ENCODE measurements at regions not wholly inside any gene's neighbourhood (a gene's known extent, or its start where the extent isn't known, plus 50 kb on each side); places are given as distances from the start of the nearest gene placed in this dataset.

GRCh38 chr9:108680946-108681345 is 174.8 kb downstream of the ACTL7B start:
- DNase-seq (ENCODE audit: low read depth, low spot score) = no peak

DNA sequence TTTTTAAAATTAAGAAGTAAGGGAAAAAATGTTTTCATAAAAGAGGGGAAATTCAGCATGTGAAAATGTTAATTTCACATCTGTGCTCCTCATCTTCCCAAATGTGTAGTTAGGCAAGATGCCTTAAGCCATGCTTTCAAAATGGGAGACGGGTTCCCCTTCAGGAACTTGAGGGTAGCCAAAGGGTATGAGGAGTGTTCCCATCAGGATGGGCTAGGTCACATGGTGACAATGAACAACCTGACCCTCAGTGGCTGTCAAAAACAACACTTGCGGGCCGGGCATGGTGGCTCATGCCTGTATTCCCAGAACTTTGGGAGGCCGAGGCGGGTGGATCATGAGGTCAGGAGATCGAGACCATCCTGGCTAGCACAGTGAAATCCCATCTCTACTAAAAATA is 178.0 kb downstream of the ACTL7B start:
- DNase-seq (ENCODE audit: low read depth, low spot score) = no peak

- no peak for DNase-seq (ENCODE audit: low read depth, low spot score)
Observed at GRCh38 chr9:108676355-108676754, 179.4 kb downstream of the ACTL7B start.

DNA sequence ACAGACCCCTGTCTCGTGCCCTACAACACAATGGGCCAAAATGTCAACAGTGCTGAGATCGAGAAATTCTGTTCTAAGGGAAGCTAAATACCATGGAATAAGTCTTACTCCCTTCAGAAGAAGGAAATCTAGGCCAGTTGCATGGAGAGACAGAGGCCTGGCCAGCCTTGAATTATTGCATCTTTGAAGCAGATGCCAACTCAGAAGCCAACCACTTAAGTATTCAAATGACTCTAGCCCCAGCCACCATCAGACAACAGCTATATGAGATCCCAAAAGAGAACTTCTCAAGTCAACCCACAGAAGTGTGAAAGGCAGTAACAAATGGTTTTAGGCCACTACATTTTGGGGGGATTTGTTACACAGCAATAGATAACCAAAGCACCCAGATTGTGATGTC is 180.1 kb downstream of the ACTL7B start:
- DNase-seq (ENCODE audit: low read depth, low spot score) = no peak

DNA sequence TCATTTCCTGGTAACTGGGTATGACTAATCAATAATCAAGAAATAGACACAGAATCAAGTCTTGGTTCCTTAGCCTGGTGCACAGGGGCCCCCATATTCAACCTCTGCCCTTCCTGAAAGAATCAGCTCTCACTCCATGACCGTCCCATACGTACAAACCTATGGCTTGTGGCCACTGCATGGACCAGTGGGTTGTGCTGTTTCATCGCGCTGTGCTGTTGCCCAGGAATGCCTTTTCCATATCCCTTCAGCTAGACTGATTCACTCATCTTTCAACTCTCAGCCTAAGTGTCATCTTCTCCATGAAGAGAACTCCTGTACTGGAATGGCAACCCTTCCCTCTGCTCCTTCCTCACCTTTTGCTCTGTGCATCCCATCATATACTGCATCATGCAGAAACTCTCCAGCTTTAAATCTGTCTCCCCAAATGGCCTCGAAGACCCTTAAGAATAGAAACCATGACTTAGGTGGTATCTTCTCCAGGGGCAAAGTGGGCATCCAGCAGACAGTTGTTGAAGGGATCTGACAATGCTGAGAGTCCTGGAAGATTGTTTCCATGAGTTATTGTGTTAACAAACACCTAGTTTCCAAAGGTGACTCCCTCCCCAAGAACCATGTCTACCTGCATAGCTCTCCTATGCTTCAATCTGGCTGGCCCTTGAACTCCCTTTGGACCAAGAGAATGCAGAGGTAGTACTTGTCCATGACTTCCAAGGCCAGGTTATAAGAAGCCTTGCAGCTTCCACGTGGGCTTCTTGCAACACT is 180.8 kb downstream of the ACTL7B start:
- DNase-seq (ENCODE audit: low read depth, low spot score) = no peak

DNA sequence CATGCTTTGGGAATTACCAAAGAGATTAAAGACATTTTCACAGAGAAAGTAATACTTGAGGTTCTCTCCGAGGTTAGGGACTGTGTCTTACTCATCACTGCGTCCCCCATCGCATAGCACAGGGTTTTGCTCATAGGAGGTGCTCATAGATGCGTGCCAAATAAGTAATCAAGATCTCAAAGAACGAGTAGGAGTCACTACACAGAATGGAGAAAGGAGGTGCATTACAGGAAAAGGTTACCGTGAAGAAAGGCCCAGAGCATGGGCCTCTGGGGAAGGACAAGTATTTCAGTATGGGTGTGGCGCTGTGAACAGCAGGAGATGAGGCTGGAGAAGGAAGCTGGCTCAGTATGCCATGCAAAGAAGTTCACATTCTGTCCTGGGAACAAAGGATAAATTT is 182.4 kb downstream of the ACTL7B start:
- no peak for DNase-seq (ENCODE audit: low read depth, low spot score)

DNA sequence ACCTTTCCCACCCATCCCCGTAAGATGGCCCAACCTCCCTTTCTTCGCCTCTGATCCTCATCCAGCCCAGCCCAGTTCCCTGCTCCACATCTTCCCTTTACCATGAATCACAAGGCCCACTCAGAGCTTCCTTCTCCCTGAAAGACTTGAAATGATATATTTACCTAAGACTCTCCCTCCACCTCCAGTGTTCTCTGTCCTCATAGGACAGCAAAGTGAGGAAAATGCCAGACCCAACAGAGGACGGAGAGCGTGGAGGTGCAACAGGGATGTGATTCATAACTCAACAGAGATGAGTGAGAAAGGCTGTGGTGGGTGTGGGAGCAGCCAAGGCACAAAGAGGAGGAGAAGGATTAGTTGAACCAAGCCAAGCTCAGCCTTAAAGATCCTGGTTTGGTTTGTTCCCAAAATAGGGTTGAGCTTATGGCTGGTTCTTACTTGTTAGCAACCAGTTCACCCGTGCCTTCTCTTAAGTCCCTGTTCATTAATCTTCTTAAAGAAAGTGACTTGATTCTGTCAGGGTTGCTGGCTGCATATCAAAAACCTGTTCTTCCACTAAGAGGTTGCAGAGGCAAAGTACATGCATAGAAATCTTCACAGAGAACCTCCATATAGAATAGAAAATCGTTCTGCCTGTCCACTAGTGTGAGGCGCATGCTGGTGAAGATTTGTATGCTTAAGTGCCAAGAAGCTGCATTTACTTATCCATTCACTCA is 183.2 kb downstream of the ACTL7B start:
- no peak for DNase-seq (ENCODE audit: low read depth, low spot score)

GRCh38 chr9:108671794-108672193 is 184.0 kb downstream of the ACTL7B start:
- DNase-seq (ENCODE audit: low read depth, low spot score) = no peak

- no peak for DNase-seq (ENCODE audit: low read depth, low spot score)
Observed at GRCh38 chr9:108671176-108671575, 184.6 kb downstream of the ACTL7B start.

DNA sequence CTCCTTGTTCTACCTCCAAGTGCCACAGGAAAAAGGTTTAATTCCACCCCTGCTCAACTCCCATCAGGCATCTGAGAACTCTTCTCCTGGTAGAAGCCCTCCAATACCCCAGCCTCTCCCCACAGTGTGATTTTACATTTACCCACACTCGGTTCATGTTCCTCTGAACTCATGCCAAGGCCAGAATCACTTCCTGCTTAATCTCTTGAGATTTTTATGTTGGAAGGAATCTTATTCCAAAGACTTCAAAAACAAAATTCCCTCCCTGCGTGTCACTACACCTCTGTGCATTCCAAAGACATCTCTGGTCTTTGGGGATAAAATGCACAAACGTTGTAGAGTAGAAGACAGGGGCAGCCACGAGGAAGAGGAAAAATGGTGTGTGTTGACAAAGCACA is 186.8 kb downstream of the ACTL7B start:
- DNase-seq (ENCODE audit: low read depth, low spot score) = no peak

GRCh38 chr9:108668191-108668937 is 187.4 kb downstream of the ACTL7B start:
- no peak for DNase-seq (ENCODE audit: low read depth, low spot score)

- DNase-seq (ENCODE audit: low read depth, low spot score) = no peak
Observed at GRCh38 chr9:108666240-108666784, 189.5 kb downstream of the ACTL7B start.

DNA sequence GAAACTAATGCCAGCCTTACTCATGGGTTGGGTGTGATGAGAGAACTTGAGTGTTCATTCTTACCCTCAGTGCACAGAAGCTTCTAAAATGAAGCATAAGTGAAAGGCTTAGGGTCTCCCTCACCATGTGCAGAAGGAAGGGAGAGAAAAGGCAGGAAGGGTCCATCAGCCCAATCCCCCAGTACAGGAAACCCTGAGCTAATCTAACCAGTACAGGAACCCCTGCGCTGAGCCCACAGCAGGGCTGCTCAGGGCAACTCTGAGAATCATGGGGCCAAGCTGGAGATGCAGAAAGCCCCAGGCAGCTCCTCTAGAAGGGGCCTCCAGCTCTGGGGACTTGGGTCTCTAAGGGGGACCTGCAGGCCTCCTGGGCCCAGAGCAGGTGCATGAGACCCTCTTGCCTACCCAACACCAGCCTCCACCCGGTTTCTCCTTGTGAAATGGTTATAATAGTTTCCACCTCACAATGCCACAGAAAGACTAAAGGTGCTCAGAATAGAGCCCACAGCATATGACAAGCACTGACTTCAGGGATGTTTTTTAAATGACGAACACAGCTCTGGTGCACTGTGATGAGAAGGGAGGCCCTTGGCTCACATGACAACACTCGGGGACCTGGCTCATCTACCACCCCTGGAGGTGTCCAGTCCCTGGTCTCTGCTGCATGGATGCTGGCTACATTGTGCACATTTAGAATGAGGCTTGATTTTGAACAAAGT is 190.1 kb downstream of the ACTL7B start:
- no peak for DNase-seq (ENCODE audit: low read depth, low spot score)

DNA sequence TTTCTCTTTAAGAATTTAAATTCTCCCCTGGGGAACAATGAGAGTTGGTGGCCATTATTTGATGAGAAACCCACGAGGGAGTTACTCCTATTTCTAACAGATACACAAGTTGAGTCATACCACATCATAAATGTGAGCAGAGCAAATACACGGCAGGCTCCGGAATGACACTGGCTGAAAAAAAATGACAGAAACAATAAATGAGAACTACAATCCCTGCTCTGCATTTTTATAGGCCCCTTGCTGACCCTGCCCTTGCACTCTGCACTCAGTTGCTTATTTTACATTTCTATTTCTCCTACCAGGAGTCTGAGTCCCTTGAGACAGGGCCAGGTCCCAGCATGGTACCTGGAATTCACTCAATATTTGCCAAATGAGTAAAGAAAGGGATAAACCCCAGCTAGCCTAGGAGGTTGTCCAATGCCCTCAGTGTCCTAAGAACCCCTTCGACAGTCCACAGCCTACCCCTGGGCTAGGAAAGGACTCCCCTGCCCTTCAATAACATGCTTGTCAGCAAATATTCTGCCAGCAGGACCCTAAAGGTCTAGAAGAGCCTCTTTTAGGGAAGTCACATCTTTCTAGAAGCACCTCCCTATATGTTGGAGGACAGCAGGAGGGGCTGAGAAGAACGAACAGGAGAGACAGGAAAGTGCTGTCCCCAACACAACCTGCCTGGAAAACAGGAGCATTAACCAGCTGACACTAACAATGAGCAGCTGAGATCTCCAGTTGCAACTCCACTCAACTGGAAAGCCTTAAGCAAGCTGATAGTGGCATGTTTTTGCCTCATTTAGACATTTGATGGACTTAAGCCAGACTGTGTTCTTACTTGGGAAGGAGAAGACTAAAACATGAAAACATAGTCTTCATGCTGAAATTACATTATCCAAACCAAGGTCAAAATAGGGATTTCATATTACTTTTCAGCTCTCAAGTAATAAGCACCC is 191.2 kb downstream of the ACTL7B start:
- no peak for DNase-seq (ENCODE audit: low read depth, low spot score)

GRCh38 chr9:108663422-108663821 is 192.4 kb downstream of the ACTL7B start:
- DNase-seq (ENCODE audit: low read depth, low spot score) = no peak

DNA sequence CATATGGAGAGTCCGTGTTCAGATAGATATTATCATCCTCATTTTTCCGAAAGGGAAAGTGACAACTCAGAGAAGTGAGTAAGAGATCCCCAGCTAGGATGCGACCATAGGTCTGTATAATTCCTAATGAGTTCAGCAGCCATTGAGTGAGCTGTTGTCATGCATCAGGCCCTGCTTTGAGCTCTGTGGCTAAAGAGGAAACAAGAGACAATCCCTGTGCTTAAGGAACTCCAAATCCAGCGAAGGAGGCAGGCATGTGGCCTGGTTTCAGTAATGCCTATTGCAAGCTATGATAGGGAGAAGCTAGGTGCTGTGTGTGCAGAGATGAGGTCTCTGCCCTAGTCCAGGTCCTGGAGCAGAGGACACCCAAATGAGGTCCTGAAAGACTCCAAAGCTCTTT is 192.8 kb downstream of the ACTL7B start:
- DNase-seq (ENCODE audit: low read depth, low spot score) = no peak

DNA sequence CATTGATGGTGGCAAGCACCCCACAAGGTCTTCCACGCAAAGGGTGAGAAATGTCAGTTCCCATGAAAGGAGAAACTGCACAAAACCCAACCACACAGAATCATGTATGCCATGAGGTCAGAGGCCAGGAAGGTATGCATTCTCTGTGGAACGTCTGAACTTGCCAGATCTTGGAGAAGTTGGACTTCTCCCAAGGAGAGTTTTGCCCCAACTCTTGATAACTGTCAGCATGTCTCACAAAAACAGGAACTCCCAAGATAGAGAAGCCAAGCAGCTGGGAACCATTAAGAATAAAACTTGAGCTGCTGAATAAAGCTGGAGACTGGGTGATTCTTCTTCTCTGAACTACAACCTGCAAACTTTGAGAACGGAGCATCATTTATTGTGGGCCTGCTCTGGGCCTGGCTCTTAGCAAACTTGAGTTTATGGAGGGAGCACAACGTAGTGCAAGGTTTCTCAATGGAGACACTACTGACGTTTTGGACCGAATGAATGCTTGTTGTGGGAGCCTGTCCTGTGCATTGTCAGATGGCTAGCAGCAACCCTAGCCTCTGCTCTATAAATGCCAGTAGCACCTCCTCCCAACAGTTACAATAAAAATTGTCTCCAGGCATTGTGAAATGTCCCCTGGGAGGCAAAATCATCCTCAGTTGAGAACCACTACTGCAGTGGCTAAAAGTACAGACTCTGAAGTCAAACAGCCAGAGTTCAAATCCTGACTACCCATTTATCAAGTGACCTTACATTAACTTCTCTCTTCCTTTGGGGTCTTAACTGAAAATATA is 193.5 kb downstream of the ACTL7B start:
- DNase-seq (ENCODE audit: low read depth, low spot score) = no peak

DNA sequence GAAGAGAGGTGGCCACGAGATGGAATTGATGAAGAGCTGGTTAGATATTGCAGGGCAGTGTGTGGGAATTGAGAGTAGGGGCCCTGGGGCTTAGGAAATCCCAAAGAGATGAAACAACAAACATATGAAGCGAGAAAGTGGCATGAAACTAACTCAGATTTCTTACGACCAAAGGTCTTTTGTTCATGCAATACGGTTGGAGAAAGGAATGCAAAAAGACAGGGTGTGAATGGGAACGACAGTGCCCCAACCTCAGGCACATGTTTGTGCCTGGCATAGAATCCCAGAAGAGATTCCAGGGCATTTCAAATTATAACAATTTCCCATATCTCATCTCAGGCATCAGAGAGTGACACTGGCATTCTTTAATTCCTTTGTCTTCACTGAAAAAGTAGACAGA is 199.2 kb downstream of the ACTL7B start:
- DNase-seq (ENCODE audit: low read depth, low spot score) = no peak

- no peak for DNase-seq (ENCODE audit: low read depth, low spot score)
Observed at GRCh38 chr9:108655818-108656217, 200.0 kb downstream of the ACTL7B start.

- no peak for DNase-seq (ENCODE audit: low read depth, low spot score)
Observed at GRCh38 chr9:108654566-108654965, 201.2 kb downstream of the ACTL7B start.
